AML-193 (cell line): ENCODE measurements at regions not wholly inside any gene's neighbourhood (a gene's known extent, or its start where the extent isn't known, plus 50 kb on each side); places are given as distances from the start of the nearest gene placed in this dataset.

ENCODE experiments used
- DNase-seq, 2 experiments: peaks; one replicate each; lab custom pipeline; 2025; lab: John Stamatoyannopoulos, UW

GRCh38 chr2:35938838-35939237 is 416.7 kb upstream of the CRIM1 start:
- no peak for DNase-seq

- DNase-seq: no peak
Observed at GRCh38 chr2:35933031-35933430, 422.5 kb upstream of the CRIM1 start.

- no peak for DNase-seq
Observed at GRCh38 chr2:35932276-35932963, 423.2 kb upstream of the CRIM1 start.

GRCh38 chr2:35931626-35932025 is 424.0 kb upstream of the CRIM1 start:
- DNase-seq: no peak

GRCh38 chr2:35931115-35931514 is 424.5 kb upstream of the CRIM1 start:
- no peak for DNase-seq

- DNase-seq: no peak
Observed at GRCh38 chr2:35929551-35929950, 426.0 kb upstream of the CRIM1 start.

- DNase-seq: no peak
Observed at GRCh38 chr2:35920061-35920460, 435.5 kb upstream of the CRIM1 start.

- DNase-seq: no peak
Observed at GRCh38 chr2:35915261-35915660, 440.3 kb upstream of the CRIM1 start.

- DNase-seq: no peak
Observed at GRCh38 chr2:35891936-35892335, 463.6 kb upstream of the CRIM1 start.

- DNase-seq: no peak
Observed at GRCh38 chr2:35891528-35891927, 464.1 kb upstream of the CRIM1 start.

- no peak for DNase-seq
Observed at GRCh38 chr2:35887146-35887545, 468.4 kb upstream of the CRIM1 start.

- DNase-seq: no peak
Observed at GRCh38 chr2:35873921-35874320, 481.7 kb upstream of the CRIM1 start.

GRCh38 chr2:35871672-35872071 is 483.9 kb upstream of the CRIM1 start:
- no peak for DNase-seq

GRCh38 chr2:35870713-35871112 is 484.9 kb upstream of the CRIM1 start:
- DNase-seq: no peak

GRCh38 chr2:35864141-35864540 is 491.4 kb upstream of the CRIM1 start:
- no peak for DNase-seq

GRCh38 chr2:35858216-35858615 is 497.4 kb upstream of the CRIM1 start:
- DNase-seq: no peak

- DNase-seq: no peak
Observed at GRCh38 chr2:35857498-35857897, 498.1 kb upstream of the CRIM1 start.

GRCh38 chr2:35831385-35831784 is 524.2 kb upstream of the CRIM1 start:
- DNase-seq: no peak

GRCh38 chr2:35830833-35831232 is 524.7 kb upstream of the CRIM1 start:
- no peak for DNase-seq

GRCh38 chr2:35827086-35827485 is 528.5 kb upstream of the CRIM1 start:
- no peak for DNase-seq

- DNase-seq: no peak
Observed at GRCh38 chr2:35822716-35823115, 532.9 kb upstream of the CRIM1 start.

- DNase-seq: no peak
Observed at GRCh38 chr2:35821675-35822074, 533.9 kb upstream of the CRIM1 start.

- no peak for DNase-seq
Observed at GRCh38 chr2:35820391-35820790, 535.2 kb upstream of the CRIM1 start.

GRCh38 chr2:35819033-35819432 is 536.5 kb upstream of the CRIM1 start:
- DNase-seq: no peak
